ENCODE measurements at regions not wholly inside any gene's neighbourhood (a gene's known extent, or its start where the extent isn't known, plus 50 kb on each side); places are given as distances from the start of the nearest gene placed in this dataset.

DNA sequence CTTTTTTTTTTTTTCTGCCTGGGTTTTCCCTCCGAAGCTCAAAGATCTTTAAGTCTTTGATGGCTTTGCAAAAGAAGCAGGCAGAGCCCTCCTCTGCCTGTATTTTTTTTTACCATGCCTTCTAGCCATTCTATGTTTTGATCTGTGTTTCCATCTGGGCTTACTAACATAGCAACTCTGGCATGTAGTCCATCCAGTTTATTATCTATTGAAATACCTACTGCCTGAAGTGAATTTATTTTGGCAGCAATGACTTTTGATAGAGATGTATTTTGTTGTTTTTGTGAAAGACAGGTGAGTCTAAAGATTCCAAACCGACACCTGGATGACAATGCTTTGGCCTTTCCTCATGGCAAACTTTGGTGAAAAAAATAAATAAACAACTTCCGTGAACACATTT lies 1157.7 kb upstream of the MAP3K7 start:
- Histone ChIP-seq H2BK20ac (ENCODE audit: low read length) (no peak overlapping the region), H2BK120ac (replicated peaks; ENCODE audit: low read depth, low read length) (no peak overlapping the region), H3K9ac (replicated peaks in 1 of 4; ENCODE audit: extremely low read depth in 1 of 4, low read depth in 3 of 4, low read length in 3 of 4) (no peak overlapping the region), H3K4me3 (ENCODE audit: extremely low read depth in 1 of 4, insufficient read depth in 2 of 4, low read depth in 3 of 4, low read length in 4 of 4) (no peak overlapping the region), H3K27me3 (replicated peaks in 1 of 4; ENCODE audit: control insufficient read depth in 3 of 4, extremely low read depth in 1 of 4, insufficient read depth in 3 of 4, low read length in 3 of 4) (no peaks in the 10 kb centered on the region), H3K27ac (ENCODE audit: low read depth, low read length) (no peak overlapping the region), H4K5ac (ENCODE audit: insufficient read length, low read depth, low read length) (no peak overlapping the region), H3K4ac (replicated peaks; ENCODE audit: insufficient read length, low read depth, low read length) (no peak overlapping the region), H3K4me1 (replicated peaks in 1 of 4; ENCODE audit: control insufficient read depth in 3 of 4, insufficient read depth in 4 of 4, low read length in 3 of 4) (no peaks in the 10 kb centered on the region), H3K9me3 (ENCODE audit: insufficient read depth in 2 of 2, low read depth in 1 of 2, low read length in 1 of 2) (no peaks in the 10 kb centered on the region), H4K8ac (ENCODE audit: extremely low read depth, insufficient read depth, low read length) (no peak overlapping the region), H3K18ac (ENCODE audit: extremely low read depth, low read length) (no peak overlapping the region), H4K20me1 (replicated peaks in 1 of 2; ENCODE audit: control insufficient read depth in 1 of 2, insufficient read depth in 2 of 2, low read length in 2 of 2) (no peaks in the 10 kb centered on the region), H2BK15ac (ENCODE audit: low read length) (no peak overlapping the region), H2AFZ (ENCODE audit: low read length) (no peak overlapping the region), H3K4me2 (ENCODE audit: insufficient read depth in 1 of 2, low read depth in 2 of 2, low read length in 2 of 2) (no peak overlapping the region), H3K36me3 (ENCODE audit: control insufficient read depth in 2 of 4, insufficient read depth in 4 of 4, low read length in 3 of 4) (no peaks in the 10 kb centered on the region), H3K79me2 (ENCODE audit: control insufficient read depth in 1 of 2, insufficient read depth in 2 of 2, low read length in 2 of 2) (no peaks in the 10 kb centered on the region), H3K23me2 (ENCODE audit: low read depth, low read length) (no peaks in the 10 kb centered on the region), H2BK5ac (ENCODE audit: low read depth, low read length) (no peak overlapping the region), H3K56ac (replicated peaks; ENCODE audit: insufficient read length, low read depth, low read length) (no peak overlapping the region), H2AK5ac (ENCODE audit: low read depth, low read length) (no peak overlapping the region), H2BK12ac (ENCODE audit: low read depth, low read length) (no peak overlapping the region), H3K14ac (ENCODE audit: insufficient read length) (no peak overlapping the region), H3K79me1 (ENCODE audit: low read depth, low read length) (no peaks in the 10 kb centered on the region), H4K91ac (replicated peaks; ENCODE audit: insufficient read length, low read length) (no peak overlapping the region), H3K23ac (ENCODE audit: insufficient read length) (no peak overlapping the region)
- ChIA-PET POLR2A (ENCODE audit: partially characterized antibody) (no interaction called here), CTCF (ENCODE audit: partially characterized antibody) (interaction anchor here (0.7 kb wide), 1 partner anchor 243 kb away, joined by 4 read pairs; no protein-coding TSS in a partner anchor)
- no peak for FAIRE-seq
- no peak for DNase-seq (ENCODE audit: low read depth in 1 of 2, low spot score in 2 of 2)
- WGBS, 2 experiments (ENCODE audit: extremely low coverage in 1 of 2, insufficient coverage in 1 of 2, insufficient read length in 1 of 2, insufficient replicate concordance in 2 of 2, low coverage in 1 of 2, low lambda C conversion rate in 2 of 2, missing lambda C conversion rate in 1 of 2) = 66% methylated on average over 3 of the region's 3 CpGs; no CpG with 5 or more reads in 1 of the 2 experiments
- TF ChIP-seq EP300 (IDR thresholded peaks at IDR 0.05; ENCODE audit: borderline replicate concordance in 1 of 2, low read depth in 2 of 2, low read length in 2 of 2) = no peak
- no peak for TF ChIP-seq CEBPB (IDR thresholded peaks at IDR 0.05; ENCODE audit: low read depth, low read length)
- TF ChIP-seq SP1 (IDR thresholded peaks at IDR 0.05; ENCODE audit: low read depth, low read length) = no peak
- no peak for TF ChIP-seq NANOG (IDR thresholded peaks at IDR 0.05; ENCODE audit: insufficient read depth, low read depth, low read length, poor library complexity, severe bottlenecking)
- no peak for TF ChIP-seq POLR2A (IDR thresholded peaks at IDR 0.05; ENCODE audit: control extremely low read depth in 1 of 2, low read depth in 2 of 2, low read length in 2 of 2)
- TF ChIP-seq JUND (IDR thresholded peaks at IDR 0.05; ENCODE audit: low read length) = no peak
- TF ChIP-seq SIX5 (IDR thresholded peaks at IDR 0.05; ENCODE audit: low read depth, low read length) = no peak
- TF ChIP-seq BCL11A (IDR thresholded peaks at IDR 0.05; ENCODE audit: low read depth in 2 of 2, low read length in 2 of 2) = no peak
- TF ChIP-seq NRF1 (IDR thresholded peaks at IDR 0.05; ENCODE audit: low read depth, low read length) = no peak
- TF ChIP-seq KDM1A (IDR thresholded peaks at IDR 0.05; ENCODE audit: borderline replicate concordance, low read length) = no peak
- no peak for TF ChIP-seq SIRT6 (IDR thresholded peaks at IDR 0.05; ENCODE audit: low read length)
- no peak for TF ChIP-seq CHD1 (IDR thresholded peaks at IDR 0.05; ENCODE audit: low read depth, low read length)
- TF ChIP-seq, protein P1, sequence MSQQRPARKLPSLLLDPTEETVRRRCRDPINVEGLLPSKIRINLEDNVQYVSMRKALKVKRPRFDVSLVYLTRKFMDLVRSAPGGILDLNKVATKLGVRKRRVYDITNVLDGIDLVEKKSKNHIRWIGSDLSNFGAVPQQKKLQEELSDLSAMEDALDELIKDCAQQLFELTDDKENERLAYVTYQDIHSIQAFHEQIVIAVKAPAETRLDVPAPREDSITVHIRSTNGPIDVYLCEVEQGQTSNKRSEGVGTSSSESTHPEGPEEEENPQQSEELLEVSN (IDR thresholded peaks at IDR 0.05) = no peak
- TF ChIP-seq GTF2F1 (IDR thresholded peaks at IDR 0.05; ENCODE audit: borderline replicate concordance, low read depth, low read length) = no peak
- TF ChIP-seq RAD21 (IDR thresholded peaks at IDR 0.05 in 1 of 2, conservative IDR thresholded peaks at IDR 0.05 in 1 of 2; ENCODE audit: low read depth in 2 of 2, low read length in 2 of 2) = no peak

Measured in H1 (cell line).